ENCODE measurements at regions not wholly inside any gene's neighbourhood (a gene's known extent, or its start where the extent isn't known, plus 50 kb on each side); places are given as distances from the start of the nearest gene placed in this dataset.
"Not testable (repeated sequence)": the region's sequence is repeated elsewhere in the genome, so short reads cannot be mapped to it uniquely, and the experiment has no call there.

- TF ChIP-seq CTCF, POLR2AphosphoS5 (IDR thresholded peaks at IDR 0.05): not testable (repeated sequence)
Observed at GRCh38 chr2:94587042-94587441, 284.2 kb upstream of the TEKT4 start.

Data from suprapubic skin (tissue), 3 donors.